ENCODE measurements at regions not wholly inside any gene's neighbourhood (a gene's known extent, or its start where the extent isn't known, plus 50 kb on each side); places are given as distances from the start of the nearest gene placed in this dataset.

DNA sequence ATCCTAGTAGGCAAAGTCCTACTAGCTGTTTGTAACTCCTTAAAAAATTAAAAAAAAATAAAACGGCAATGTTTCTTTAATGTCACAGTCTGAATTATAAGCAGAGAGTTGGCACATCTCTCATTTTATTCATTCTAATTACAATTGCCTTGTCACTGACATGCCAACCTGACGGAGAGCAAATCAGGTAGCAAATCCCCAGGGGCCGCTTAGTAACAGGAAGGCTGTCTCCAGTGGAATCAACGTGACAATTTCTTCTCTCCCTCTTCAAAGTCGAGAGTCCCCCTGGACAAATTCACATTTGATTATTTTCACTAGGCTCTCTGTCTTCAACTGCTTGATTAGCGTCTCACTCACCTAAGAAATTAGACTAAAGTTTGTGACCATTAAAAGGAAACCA, 1598.9 kb upstream of the PIK3C3 start:
- TF ChIP-seq, protein P1, sequence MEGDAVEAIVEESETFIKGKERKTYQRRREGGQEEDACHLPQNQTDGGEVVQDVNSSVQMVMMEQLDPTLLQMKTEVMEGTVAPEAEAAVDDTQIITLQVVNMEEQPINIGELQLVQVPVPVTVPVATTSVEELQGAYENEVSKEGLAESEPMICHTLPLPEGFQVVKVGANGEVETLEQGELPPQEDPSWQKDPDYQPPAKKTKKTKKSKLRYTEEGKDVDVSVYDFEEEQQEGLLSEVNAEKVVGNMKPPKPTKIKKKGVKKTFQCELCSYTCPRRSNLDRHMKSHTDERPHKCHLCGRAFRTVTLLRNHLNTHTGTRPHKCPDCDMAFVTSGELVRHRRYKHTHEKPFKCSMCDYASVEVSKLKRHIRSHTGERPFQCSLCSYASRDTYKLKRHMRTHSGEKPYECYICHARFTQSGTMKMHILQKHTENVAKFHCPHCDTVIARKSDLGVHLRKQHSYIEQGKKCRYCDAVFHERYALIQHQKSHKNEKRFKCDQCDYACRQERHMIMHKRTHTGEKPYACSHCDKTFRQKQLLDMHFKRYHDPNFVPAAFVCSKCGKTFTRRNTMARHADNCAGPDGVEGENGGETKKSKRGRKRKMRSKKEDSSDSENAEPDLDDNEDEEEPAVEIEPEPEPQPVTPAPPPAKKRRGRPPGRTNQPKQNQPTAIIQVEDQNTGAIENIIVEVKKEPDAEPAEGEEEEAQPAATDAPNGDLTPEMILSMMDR (IDR thresholded peaks at IDR 0.05) = no peak
- Histone ChIP-seq H3K27ac (ENCODE audit: low read length) (no peak overlapping the region), H3K4me3 (ENCODE audit: low read length) (no peak overlapping the region), H3K27me3 (ENCODE audit: control insufficient read depth, insufficient read depth, low read length) (no peaks in the 10 kb centered on the region), H3K9me3 (ENCODE audit: control insufficient read depth, insufficient read depth, low read length) (no peaks in the 10 kb centered on the region), H3K4me1 (ENCODE audit: control insufficient read depth, insufficient read depth, low read length) (no peaks in the 10 kb centered on the region), H3K36me3 (ENCODE audit: control insufficient read depth, insufficient read depth, low read length) (no peaks in the 10 kb centered on the region)
- Mint-ChIP-seq H3K9me3 (peaks cover 17% of the 10 kb centered on the region in 2 donors), H3K36me3 (no peaks in the 10 kb centered on the region), H3K4me3 (no peak overlapping the region), H3K27me3 (ENCODE audit: low read depth in 2 of 2) (no peaks in the 10 kb centered on the region), H3K27ac (no peak overlapping the region), H3K4me1 (no peaks in the 10 kb centered on the region)
- DNase-seq (no peak), ATAC-seq (no peak)
- WGBS (ENCODE audit: insufficient coverage) = 83% methylated on average over 6 of the region's 6 CpGs
- intact Hi-C loops (cut with micrococcal nuclease) = no loop called here

DNA sequence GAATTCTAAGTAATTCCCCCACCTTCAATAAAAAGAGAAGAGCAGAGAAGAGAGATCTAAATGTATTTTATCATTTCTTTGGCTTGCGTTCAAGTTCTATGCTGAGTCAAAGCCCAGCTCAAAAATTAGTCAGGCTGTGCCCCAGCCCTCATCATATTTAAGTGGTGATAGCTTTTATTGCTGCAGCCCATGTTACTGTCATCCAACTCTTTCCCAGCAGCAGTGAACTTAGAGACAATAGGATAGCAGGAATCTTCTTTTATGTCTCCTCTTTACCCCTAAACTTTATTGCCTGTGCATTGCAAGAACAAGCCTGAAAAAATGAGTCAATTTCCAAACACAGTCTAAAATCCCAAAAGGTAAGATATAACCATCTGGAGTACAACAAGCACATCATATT, 1599.3 kb upstream of the PIK3C3 start:
- H3K9me3 Mint-ChIP-seq = peaks cover 18 to 20% of the 10 kb centered on the region in 2 donors
- no peak for ATAC-seq

DNA sequence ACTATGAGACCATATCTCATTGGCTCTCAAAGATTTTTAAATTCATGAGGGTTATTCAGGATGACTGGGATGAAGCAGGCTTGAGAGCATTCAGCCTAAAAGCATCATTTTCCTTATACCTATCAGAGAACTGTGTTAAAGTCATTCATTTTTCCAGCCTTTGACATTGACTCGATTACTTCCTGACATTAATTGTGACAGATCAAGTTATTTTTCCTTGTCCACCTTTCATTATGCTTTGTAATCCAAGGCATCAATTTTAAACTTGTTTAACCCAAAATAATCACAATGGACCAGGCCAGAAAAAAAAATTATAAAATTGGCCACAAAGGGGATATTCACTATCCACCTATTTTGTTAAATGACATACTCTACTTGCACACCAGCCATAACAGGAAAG, 1606.8 kb upstream of the PIK3C3 start:
- Mint-ChIP-seq H3K27me3 (ENCODE audit: low read depth in 2 of 2) (no peaks in the 10 kb centered on the region), H3K9me3 (peaks cover 10 to 16% of the 10 kb centered on the region in 2 donors), H3K4me3 (no peak overlapping the region), H3K36me3 (no peaks in the 10 kb centered on the region), H3K27ac (no peak overlapping the region), H3K4me1 (no peaks in the 10 kb centered on the region)
- Histone ChIP-seq H3K9me3 (ENCODE audit: control insufficient read depth, insufficient read depth, low read length) (no peaks in the 10 kb centered on the region), H3K4me3 (ENCODE audit: low read length) (no peak overlapping the region), H3K27me3 (ENCODE audit: control insufficient read depth, insufficient read depth, low read length) (no peaks in the 10 kb centered on the region), H3K36me3 (ENCODE audit: control insufficient read depth, insufficient read depth, low read length) (no peaks in the 10 kb centered on the region), H3K4me1 (ENCODE audit: control insufficient read depth, insufficient read depth, low read length) (no peaks in the 10 kb centered on the region), H3K27ac (ENCODE audit: low read length) (no peak overlapping the region)
- DNase-seq (no peak), ATAC-seq (no peak)
- 82% methylated on average over 1 of the region's 1 CpG for WGBS (ENCODE audit: insufficient coverage)
- TF ChIP-seq, protein P1 (IDR thresholded peaks at IDR 0.05) = no peak
- intact Hi-C loops (cut with micrococcal nuclease) = no loop called here

More for the DNA sequence above, 1599.3 kb upstream of the PIK3C3 start:
- no peak for DNase-seq
- H3K27me3 Mint-ChIP-seq (ENCODE audit: low read depth in 2 of 2) = no peaks in the 10 kb centered on the region
- intact Hi-C loops (cut with micrococcal nuclease) = no loop called here
- H3K4me3 Mint-ChIP-seq = no peak overlapping the region
- no peaks in the 10 kb centered on the region for H3K27me3 ChIP-seq (ENCODE audit: control insufficient read depth, insufficient read depth, low read length)
- TF ChIP-seq, protein P1 (IDR thresholded peaks at IDR 0.05) = no peak
- 100% methylated on average over 1 of the region's 1 CpG for WGBS (ENCODE audit: insufficient coverage)
- no peaks in the 10 kb centered on the region for H3K36me3 ChIP-seq (ENCODE audit: control insufficient read depth, insufficient read depth, low read length)
- no peaks in the 10 kb centered on the region for H3K9me3 ChIP-seq (ENCODE audit: control insufficient read depth, insufficient read depth, low read length)
- H3K36me3 Mint-ChIP-seq = no peaks in the 10 kb centered on the region
- no peaks in the 10 kb centered on the region for H3K4me1 ChIP-seq (ENCODE audit: control insufficient read depth, insufficient read depth, low read length)
- H3K4me3 ChIP-seq (ENCODE audit: low read length) = no peak overlapping the region
- H3K27ac Mint-ChIP-seq = no peak overlapping the region
- no peaks in the 10 kb centered on the region for H3K4me1 Mint-ChIP-seq
- no peak overlapping the region for H3K27ac ChIP-seq (ENCODE audit: low read length)

DNA sequence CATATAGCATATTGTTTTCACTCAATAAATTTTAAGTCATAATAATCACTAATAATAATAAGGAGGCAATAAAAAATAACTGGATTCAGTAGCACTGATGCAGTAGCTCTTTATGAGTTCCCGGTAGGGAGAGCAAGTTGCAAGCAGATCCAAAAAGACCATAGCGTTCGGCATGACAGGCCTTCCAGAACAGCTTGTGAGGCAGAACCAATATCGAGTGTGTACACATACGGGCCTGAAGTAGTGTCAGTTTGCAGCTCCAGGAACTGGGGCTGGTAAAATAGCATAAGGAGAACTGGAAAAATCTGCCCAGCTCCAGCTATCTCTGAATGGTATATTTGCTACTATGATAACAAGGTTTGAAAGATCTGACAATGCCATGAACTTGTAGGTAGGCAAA, 1607.8 kb upstream of the PIK3C3 start:
- Histone ChIP-seq H3K36me3 (ENCODE audit: control insufficient read depth, insufficient read depth, low read length) (no peaks in the 10 kb centered on the region), H3K9me3 (ENCODE audit: control insufficient read depth, insufficient read depth, low read length) (peaks cover 6% of the 10 kb centered on the region), H3K4me3 (ENCODE audit: low read length) (no peak overlapping the region), H3K27me3 (ENCODE audit: control insufficient read depth, insufficient read depth, low read length) (no peaks in the 10 kb centered on the region), H3K4me1 (ENCODE audit: control insufficient read depth, insufficient read depth, low read length) (no peaks in the 10 kb centered on the region), H3K27ac (ENCODE audit: low read length) (no peak overlapping the region)
- H3K27me3 Mint-ChIP-seq (ENCODE audit: low read depth in 2 of 2) = no peaks in the 10 kb centered on the region
- H3K27ac Mint-ChIP-seq = no peak overlapping the region
- no peaks in the 10 kb centered on the region for H3K4me1 Mint-ChIP-seq
- ATAC-seq (no peak), DNase-seq (no peak)
- intact Hi-C loops (cut with micrococcal nuclease) = no loop called here
- TF ChIP-seq, protein P1 (IDR thresholded peaks at IDR 0.05) = no peak
- H3K9me3 Mint-ChIP-seq = peaks cover 10 to 18% of the 10 kb centered on the region in 2 donors
- H3K4me3 Mint-ChIP-seq = no peak overlapping the region
- H3K36me3 Mint-ChIP-seq = no peaks in the 10 kb centered on the region
- WGBS (ENCODE audit: insufficient coverage) = 95% methylated on average over 5 of the region's 5 CpGs
